ENCODE measurements at regions not wholly inside any gene's neighbourhood (a gene's known extent, or its start where the extent isn't known, plus 50 kb on each side); places are given as distances from the start of the nearest gene placed in this dataset.

GRCh38 chr4:4726051-4726450, 133.4 kb upstream of the MSX1 start:
- no peak for TF ChIP-seq CTCF (IDR thresholded peaks at IDR 0.05)
- TF ChIP-seq EP300 (IDR thresholded peaks at IDR 0.05; ENCODE audit: low read depth): no peak
- no peak for TF ChIP-seq POLR2A (IDR thresholded peaks at IDR 0.05)
- TF ChIP-seq POLR2AphosphoS5 (IDR thresholded peaks at IDR 0.05): no peak
